Rectal smooth muscle tissue (tissue), 1 donor: ENCODE measurements at regions not wholly inside any gene's neighbourhood (a gene's known extent, or its start where the extent isn't known, plus 50 kb on each side); places are given as distances from the start of the nearest gene placed in this dataset.
"Not testable (repeated sequence)": the region's sequence is repeated elsewhere in the genome, so short reads cannot be mapped to it uniquely, and the experiment has no call there.

ENCODE experiments used
- H3K27ac ChIP-seq: one replicate; pipeline ENCODE4 v1.7.0; 2013; ENCODE audit warnings: low read depth, low read length, inconsistent platforms
- H3K27me3 ChIP-seq: one replicate; pipeline ENCODE4 v1.7.0; 2013; ENCODE audit warnings: low read length; ENCODE audit not compliant: control insufficient read depth, insufficient read depth
- H3K36me3 ChIP-seq: one replicate; pipeline ENCODE4 v1.7.0; 2013; ENCODE audit warnings: low read length; ENCODE audit not compliant: control insufficient read depth, insufficient read depth
- H3K4me1 ChIP-seq: one replicate; pipeline ENCODE4 v1.7.0; 2013; ENCODE audit warnings: low read length; ENCODE audit not compliant: control insufficient read depth, insufficient read depth
- H3K4me3 ChIP-seq: one replicate; pipeline ENCODE4 v1.7.0; 2013; ENCODE audit warnings: low read length
- H3K9ac ChIP-seq: one replicate; pipeline ENCODE4 v1.7.0; 2013; ENCODE audit warnings: low read length

DNA sequence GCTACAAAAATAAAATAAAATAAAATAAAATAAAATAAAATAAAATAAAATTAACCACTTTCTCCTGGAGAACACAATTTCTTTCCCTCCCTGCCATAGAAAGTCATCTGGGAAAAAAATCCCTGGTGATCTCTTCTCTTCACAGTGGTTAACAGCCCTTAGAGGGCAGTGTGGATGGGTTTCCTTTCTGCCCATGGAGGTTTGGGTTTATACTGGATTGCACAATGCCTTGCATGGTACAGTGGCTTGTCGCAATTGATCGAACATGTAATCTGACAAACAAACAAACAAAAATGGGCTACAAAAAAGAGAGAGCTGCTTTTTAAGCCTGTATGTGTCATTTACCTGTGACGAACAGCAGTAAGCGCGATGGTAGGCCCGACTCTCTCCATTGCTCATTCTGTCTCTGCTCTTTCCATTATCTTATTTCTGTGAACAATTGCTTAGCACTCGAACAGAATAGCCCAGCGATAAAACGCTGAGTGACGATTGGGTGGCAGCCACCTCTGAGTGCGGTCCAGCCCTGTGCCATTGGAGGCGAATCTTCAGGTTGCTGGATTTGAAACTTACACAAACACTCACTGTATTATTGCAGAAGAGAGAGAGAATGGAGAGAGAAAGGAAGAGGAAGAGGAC is 166.1 kb downstream of the CD83 start:
- H3K27me3 ChIP-seq, result no peaks in the 10 kb centered on the region
- H3K9ac ChIP-seq, result no peak overlapping the region
- H3K27ac ChIP-seq, result no peak overlapping the region
- no peak overlapping the region for H3K4me3 ChIP-seq
- H3K36me3 ChIP-seq, result no peaks in the 10 kb centered on the region
- H3K4me1 ChIP-seq, result no peaks in the 10 kb centered on the region

DNA sequence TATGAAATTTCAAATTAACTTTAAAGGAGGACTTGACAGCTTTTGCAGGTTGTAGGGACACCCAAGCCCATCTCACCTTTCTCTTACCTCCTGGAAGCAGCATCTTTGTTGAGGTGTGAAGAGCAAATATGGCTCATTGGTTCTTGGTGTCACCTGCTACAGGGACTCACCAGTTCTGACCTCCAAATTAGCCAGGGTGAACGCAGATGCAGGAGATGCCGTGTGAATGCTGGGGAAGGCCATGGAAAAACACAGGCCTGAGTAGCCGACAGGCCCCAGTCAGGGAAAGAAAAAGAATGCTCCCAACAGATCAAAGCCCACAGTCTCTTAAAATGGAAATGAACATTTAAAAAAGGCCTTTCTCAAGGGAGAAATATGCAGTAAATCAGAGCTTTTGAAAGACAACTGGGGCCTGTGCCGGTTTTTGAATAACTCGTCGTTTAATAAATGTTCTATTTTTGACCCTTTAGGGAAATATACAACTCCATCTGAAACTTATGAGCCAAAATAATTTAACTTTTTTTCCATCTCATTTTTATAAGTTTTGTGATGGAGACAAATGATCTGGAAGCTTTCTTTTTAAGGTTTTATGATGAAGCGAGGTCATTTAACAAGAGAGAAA is 167.5 kb downstream of the CD83 start:
- no peak overlapping the region for H3K27ac ChIP-seq
- H3K27me3 ChIP-seq, result no peaks in the 10 kb centered on the region
- no peaks in the 10 kb centered on the region for H3K36me3 ChIP-seq
- H3K4me1 ChIP-seq, result no peaks in the 10 kb centered on the region
- no peak overlapping the region for H3K4me3 ChIP-seq
- H3K9ac ChIP-seq, result no peak overlapping the region

DNA sequence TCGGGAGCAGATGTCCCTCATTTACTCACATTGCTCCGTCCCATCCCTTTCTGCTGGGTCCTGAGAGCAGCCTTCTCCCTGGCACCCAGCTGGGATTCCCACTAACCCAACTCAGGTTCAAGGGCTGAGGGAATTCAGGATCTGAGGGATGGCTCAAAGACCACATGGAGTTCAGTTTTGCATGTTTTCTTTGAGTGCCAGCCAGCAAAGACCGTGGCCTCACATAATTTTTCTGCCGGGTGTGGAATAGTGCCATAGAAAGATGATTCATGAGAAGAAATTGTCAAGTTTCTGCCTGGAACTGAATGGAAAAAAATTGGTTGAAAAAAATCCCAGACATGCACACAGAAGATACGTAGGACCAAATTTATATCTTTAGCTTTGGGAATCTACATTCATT is 168.6 kb downstream of the CD83 start:
- Histone ChIP-seq H3K27ac (no peak overlapping the region), H3K36me3 (no peaks in the 10 kb centered on the region), H3K4me3 (no peak overlapping the region), H3K9ac (no peak overlapping the region), H3K27me3 (no peaks in the 10 kb centered on the region), H3K4me1 (no peaks in the 10 kb centered on the region)

DNA sequence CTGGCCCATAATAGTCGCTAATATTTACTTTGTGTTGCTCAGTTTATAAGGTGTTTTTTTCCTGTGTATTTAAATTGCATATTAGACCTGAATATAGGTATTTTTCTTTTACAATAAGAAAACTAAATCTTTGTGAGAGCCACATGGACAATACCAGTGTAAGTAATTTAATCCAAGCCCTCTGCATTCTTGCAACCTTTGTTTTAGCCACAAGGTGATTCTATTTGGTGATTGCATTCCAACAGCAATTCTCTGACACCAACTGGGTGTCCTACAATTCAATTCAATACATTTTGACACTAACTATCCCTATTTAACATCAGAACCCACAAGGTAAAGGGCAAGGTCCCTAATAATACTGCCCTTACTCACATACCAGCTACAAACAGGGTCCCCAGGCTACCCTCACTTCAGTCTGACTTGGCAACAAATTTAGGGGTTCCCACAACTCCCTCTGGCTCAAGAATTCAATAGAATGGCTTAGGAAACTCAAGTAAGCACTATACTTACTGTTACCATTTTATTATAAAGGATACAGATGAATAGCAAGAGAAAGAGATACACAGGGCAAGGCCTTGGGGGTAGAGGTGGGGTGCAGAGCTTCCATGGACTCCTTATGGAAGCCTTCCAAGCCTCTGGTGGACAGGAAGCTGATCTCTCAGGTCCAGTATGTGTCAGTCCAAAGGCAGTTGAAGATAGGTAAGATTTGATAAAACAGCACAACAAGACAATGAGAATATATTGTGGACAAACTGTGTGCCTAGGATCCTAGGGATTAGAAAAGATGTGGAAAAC is 169.3 kb downstream of the CD83 start:
- Histone ChIP-seq H3K27me3 (no peaks in the 10 kb centered on the region), H3K4me3 (no peak overlapping the region), H3K9ac (no peak overlapping the region), H3K27ac (no peak overlapping the region), H3K36me3 (no peaks in the 10 kb centered on the region), H3K4me1 (no peaks in the 10 kb centered on the region)

DNA sequence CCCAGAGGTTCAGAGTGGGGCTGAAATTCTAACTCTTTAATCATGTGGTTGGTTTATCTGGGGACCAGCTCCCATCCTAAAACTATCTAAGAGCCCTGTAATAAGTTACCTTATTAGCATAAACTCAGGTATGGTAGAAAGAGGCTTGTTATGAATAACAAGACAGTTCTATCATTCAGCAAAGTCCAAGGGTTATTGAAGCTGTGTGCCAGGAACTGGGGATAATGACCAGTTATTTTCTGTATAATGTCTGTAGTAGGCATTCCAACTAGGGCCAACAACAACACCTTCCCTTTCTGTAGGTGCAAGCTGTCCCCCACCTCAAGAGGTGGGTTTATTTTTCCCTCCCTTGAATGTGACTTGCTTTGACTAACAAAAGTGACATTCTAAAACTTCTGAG is 170.1 kb downstream of the CD83 start:
- Histone ChIP-seq H3K27me3 (no peaks in the 10 kb centered on the region), H3K9ac (no peak overlapping the region), H3K36me3 (no peaks in the 10 kb centered on the region), H3K4me3 (no peak overlapping the region), H3K4me1 (no peaks in the 10 kb centered on the region), H3K27ac (no peak overlapping the region)

DNA sequence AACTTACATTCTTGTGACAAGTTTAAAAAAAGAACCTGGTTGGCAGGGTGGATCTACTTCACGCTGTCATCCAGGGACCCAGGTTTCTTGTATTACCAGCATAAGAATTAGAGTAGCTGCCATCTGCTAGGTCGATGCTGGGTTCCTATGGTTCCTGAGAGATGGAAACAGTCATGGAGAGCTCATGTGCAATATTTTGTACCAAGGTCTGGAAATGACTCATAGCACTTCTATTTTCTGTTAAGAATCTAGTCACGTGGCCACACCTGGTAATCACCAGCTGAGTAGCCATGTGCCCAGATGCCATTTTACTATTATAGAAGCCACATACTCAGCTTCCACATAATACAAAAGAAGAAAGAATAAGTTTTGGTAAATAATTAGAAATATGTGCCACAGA is 171.3 kb downstream of the CD83 start:
- H3K27ac ChIP-seq, result no peak overlapping the region

DNA sequence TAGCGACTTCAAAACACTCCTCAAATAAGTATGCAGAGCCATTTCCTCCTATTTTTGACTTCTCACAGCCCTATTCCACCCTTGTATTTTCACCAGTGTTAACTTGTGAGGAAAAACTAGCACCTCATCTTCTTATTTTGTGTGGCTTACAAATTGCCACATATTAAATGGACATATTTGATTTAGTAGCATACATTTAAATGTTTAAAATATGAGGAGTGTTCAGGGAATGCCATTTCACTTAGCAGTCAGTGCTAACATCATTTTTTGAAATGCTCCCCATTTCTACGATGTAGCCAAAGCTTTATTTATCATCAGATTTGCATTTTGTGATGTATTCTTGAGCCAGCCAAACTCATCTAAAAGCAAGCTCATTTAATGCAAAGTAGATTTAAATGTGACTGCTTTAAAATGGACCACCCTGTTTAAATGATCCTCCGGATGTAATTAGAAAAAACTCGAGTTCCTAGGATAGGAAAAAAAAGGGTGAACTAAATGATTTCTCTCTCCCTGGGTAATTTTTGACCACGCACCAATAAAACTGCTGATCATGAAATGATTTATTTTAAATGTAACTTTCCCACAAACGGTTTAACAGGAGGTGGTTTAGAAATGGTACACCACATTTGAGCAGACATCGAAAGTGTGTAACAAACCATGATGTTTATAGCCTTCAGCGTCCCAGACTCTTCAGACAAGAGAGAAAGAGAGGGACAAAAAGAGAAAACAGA is 172.6 kb downstream of the CD83 start:
- H3K4me1 ChIP-seq, result no peaks in the 10 kb centered on the region
- H3K27me3 ChIP-seq, result no peaks in the 10 kb centered on the region
- H3K9ac ChIP-seq, result no peak overlapping the region
- H3K4me3 ChIP-seq, result no peak overlapping the region
- H3K36me3 ChIP-seq, result no peaks in the 10 kb centered on the region
- no peak overlapping the region for H3K27ac ChIP-seq

More for the DNA sequence above, 171.3 kb downstream of the CD83 start:
- Histone ChIP-seq H3K4me3 (no peak overlapping the region), H3K36me3 (no peaks in the 10 kb centered on the region), H3K9ac (no peak overlapping the region), H3K27me3 (no peaks in the 10 kb centered on the region), H3K4me1 (no peaks in the 10 kb centered on the region)

DNA sequence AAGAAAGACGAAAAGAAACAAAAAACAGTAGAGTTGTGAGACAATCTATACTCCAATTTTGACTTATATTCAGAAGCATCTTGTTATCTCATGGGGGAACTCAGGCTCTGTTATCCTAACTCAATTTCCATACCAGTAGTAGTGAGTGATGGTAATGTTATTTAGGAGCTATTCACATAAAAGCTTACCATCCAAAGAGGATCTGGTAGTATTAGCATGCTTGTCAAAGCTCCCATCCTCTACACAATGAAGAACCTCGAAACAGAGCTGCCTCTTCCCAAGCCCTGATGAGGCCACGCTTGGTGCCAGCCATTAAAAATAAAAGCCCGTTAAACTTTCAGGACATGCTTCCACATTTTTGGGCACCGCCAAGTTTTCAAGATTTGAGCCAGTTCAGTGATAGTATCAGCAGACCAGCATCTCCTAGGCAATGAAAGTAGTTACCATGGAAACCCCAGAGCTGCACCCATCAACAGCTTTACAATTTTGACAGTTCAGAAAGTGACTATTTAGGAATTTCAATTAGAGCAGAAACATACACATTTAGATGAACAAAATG is 173.3 kb downstream of the CD83 start:
- Histone ChIP-seq H3K27ac (no peak overlapping the region), H3K4me3 (no peak overlapping the region), H3K27me3 (no peaks in the 10 kb centered on the region), H3K4me1 (no peaks in the 10 kb centered on the region), H3K9ac (no peak overlapping the region), H3K36me3 (no peaks in the 10 kb centered on the region)

DNA sequence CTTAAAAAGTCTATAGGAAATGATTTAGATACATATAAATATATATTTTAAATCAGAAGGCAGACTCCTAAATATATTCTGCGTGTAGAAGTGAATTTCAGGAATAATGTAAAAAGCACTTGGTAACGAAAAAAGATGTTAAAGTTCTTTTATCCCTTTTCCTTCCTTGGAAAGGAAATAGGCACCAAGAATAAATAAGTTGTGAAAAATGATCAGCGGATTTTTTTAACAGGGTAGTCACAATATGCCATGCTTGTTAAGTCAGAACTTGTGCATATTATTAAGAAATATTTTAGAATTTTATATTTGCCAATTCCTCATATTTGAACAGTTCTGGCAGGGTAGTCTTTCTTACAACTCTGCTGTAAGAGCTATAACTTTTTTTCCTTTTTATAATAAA is 173.8 kb downstream of the CD83 start:
- H3K4me3 ChIP-seq, result no peak overlapping the region
- H3K27me3 ChIP-seq, result no peaks in the 10 kb centered on the region
- H3K27ac ChIP-seq, result no peak overlapping the region
- H3K9ac ChIP-seq, result no peak overlapping the region
- H3K4me1 ChIP-seq, result no peaks in the 10 kb centered on the region
- no peaks in the 10 kb centered on the region for H3K36me3 ChIP-seq

DNA sequence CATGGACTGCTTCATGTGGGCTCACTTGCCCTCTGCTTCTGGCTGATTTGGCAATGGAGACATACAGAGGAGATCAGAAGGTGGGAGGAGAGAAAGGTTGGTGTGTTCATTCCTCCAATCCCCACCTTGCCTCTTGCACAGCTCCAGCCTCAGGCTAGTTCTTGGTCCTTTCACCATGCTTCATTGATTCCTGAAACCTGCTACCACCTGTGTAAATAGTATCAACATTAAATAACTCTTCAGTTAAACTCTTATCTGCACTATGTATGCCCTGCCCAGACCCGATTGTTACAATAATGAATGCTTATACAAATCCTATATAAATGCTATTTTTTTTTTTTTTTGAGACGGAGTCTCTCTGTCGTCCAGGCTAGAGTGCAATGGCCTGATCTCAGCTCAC is 174.5 kb downstream of the CD83 start:
- no peak overlapping the region for H3K9ac ChIP-seq
- no peak overlapping the region for H3K27ac ChIP-seq
- H3K4me3 ChIP-seq, result no peak overlapping the region
- no peaks in the 10 kb centered on the region for H3K27me3 ChIP-seq
- H3K4me1 ChIP-seq, result no peaks in the 10 kb centered on the region
- no peaks in the 10 kb centered on the region for H3K36me3 ChIP-seq

DNA sequence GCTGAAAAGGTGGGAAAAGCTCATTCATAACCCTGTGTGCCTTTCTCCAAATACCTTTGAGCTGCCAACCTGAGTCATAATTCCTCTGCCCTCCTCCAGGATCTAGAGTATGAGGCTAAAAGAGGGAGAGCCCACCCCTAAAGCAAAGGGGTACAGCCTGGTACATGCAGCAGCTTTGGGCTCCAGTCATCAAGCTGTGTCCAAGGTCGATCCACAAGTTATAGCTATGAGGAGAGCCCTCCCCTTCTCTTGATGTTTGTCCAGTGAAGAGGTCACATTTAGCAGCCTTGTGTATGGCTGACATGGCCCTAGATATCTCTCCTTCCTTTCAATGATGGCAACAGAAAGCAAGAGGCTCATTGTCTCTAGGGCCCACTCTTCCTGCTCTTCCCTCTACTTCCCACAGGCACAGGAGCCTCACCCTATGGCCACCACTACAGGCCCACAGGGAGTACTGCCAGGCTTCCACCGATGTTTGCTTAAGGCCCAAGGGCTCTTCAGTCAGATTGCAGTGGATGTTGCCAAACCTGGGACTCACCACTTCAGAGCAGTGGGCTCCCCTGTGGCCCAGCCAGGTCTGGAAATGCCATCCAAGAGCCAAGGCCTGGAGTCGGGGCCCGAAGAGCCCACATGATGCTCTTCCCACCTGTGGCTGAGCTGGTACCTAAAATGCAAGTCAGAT is 176.8 kb downstream of the CD83 start:
- Histone ChIP-seq H3K4me1 (no peaks in the 10 kb centered on the region), H3K27ac (no peak overlapping the region), H3K36me3 (no peaks in the 10 kb centered on the region), H3K27me3 (no peaks in the 10 kb centered on the region), H3K4me3 (no peak overlapping the region), H3K9ac (no peak overlapping the region)

DNA sequence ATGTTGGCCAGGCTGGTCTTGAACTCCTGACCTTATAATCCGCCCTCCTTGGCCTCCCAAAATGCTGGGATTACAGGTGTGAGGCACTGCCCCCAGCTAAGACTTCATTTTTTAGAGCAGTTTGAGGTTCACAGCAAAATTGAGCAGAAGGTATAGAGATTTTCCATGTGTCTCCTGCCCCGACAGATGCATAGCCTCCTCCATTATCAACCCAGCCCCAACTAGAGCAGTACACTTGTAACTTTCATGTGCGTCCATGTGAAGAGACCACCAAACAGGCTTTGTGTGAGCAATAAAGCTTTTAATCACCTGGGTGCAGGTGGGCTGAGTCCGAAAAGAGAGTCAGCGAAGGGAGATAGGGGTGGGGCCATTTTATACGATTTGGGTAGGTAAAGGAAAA is 179.1 kb downstream of the CD83 start:
- H3K4me3 ChIP-seq, H3K4me1 ChIP-seq, H3K9ac ChIP-seq, H3K36me3 ChIP-seq, H3K27me3 ChIP-seq, H3K27ac ChIP-seq: not testable (repeated sequence)
